GM23248 (cell line): ENCODE measurements at regions not wholly inside any gene's neighbourhood (a gene's known extent, or its start where the extent isn't known, plus 50 kb on each side); places are given as distances from the start of the nearest gene placed in this dataset.

ENCODE experiments used
- EZH2 ChIP-seq: fragments of 200-600 bp; sonication (generic); IDR thresholded peaks from 2 replicates; pipeline ENCODE4 v1.6.1; 2018; ENCODE audit warnings: antibody characterized with exemption, mild to moderate bottlenecking; ENCODE audit not compliant: insufficient read depth, poor library complexity, severe bottlenecking
- EZH2phosphoT487 ChIP-seq: fragments of 200-600 bp; sonication (generic); IDR thresholded peaks from 2 replicates; pipeline ENCODE4 v1.6.1; 2018; ENCODE audit warnings: antibody characterized with exemption, moderate library complexity, mild to moderate bottlenecking, low read depth; ENCODE audit not compliant: insufficient read depth

GRCh38 chr13:99823961-99824360, 147.6 kb downstream of the ZIC5 start:
- no peak for TF ChIP-seq EZH2phosphoT487
- no peak for TF ChIP-seq EZH2
